ENCODE measurements at regions not wholly inside any gene's neighbourhood (a gene's known extent, or its start where the extent isn't known, plus 50 kb on each side); places are given as distances from the start of the nearest gene placed in this dataset.

- peak; percentile 97 for TF ChIP-seq CTCF (conservative IDR thresholded peaks at IDR 0.05)
Measured at GRCh38 chr10:28241741-28242399, 61.0 kb downstream of the MPP7 start.

GRCh38 chr10:28240400-28240799 lies 62.5 kb downstream of the MPP7 start:
- no peak for TF ChIP-seq CTCF (conservative IDR thresholded peaks at IDR 0.05)
- H3K27ac ChIP-seq: no peak overlapping the region

More at GRCh38 chr10:28241741-28242399, 61.0 kb downstream of the MPP7 start:
- H3K27ac ChIP-seq: no peak overlapping the region

GRCh38 chr10:28236591-28236990 lies 66.3 kb downstream of the MPP7 start:
- H3K27ac ChIP-seq: no peak overlapping the region
- no peak for TF ChIP-seq CTCF (conservative IDR thresholded peaks at IDR 0.05)

- no peak for TF ChIP-seq CTCF (conservative IDR thresholded peaks at IDR 0.05)
- H3K27ac ChIP-seq: no peak overlapping the region
Measured at GRCh38 chr10:28220811-28221210, 82.1 kb downstream of the MPP7 start.

GRCh38 chr10:28219251-28219650 lies 83.6 kb downstream of the MPP7 start:
- TF ChIP-seq CTCF (conservative IDR thresholded peaks at IDR 0.05): no peak

GRCh38 chr10:28217848-28218247 lies 85.0 kb downstream of the MPP7 start:
- no peak overlapping the region for H3K27ac ChIP-seq
- TF ChIP-seq CTCF (conservative IDR thresholded peaks at IDR 0.05): no peak

More at GRCh38 chr10:28219251-28219650, 83.6 kb downstream of the MPP7 start:
- peak overlapping the region; percentile 20; the same call in 1 of the 2 replicates for H3K27ac ChIP-seq

GRCh38 chr10:28215930-28216329 lies 86.9 kb downstream of the MPP7 start:
- TF ChIP-seq CTCF (conservative IDR thresholded peaks at IDR 0.05): no peak
- no peak overlapping the region for H3K27ac ChIP-seq
